DOHH2 (cell line): ENCODE measurements at regions not wholly inside any gene's neighbourhood (a gene's known extent, or its start where the extent isn't known, plus 50 kb on each side); places are given as distances from the start of the nearest gene placed in this dataset.

Experiments
- CTCF ChIP-seq: fragments of 200-600 bp; sonication (generic); IDR thresholded peaks from one replicate; pipeline ENCODE4 v1.5.1; 2014; ENCODE audit warnings: antibody characterized with exemption, mild to moderate bottlenecking, low read depth, low read length; ENCODE audit not compliant: poor library complexity, severe bottlenecking
- EZH2phosphoT487 ChIP-seq: fragments of 200-600 bp; sonication (generic); IDR thresholded peaks from 2 replicates; pipeline ENCODE4 v1.6.1; 2017; ENCODE audit warnings: borderline replicate concordance, mild to moderate bottlenecking, antibody characterized with exemption, low read length, moderate library complexity, mixed read lengths

- no peak for TF ChIP-seq CTCF
- TF ChIP-seq EZH2phosphoT487: no peak
These were observed 161.4 kb upstream of the DAB2 start for GRCh38 chr5:39586185-39586584.
